Liver (tissue), 3 donors: ENCODE measurements at regions not wholly inside any gene's neighbourhood (a gene's known extent, or its start where the extent isn't known, plus 50 kb on each side); places are given as distances from the start of the nearest gene placed in this dataset.

Source experiments
- ATF3 ChIP-seq: IDR thresholded peaks from 2 replicates; pipeline ENCODE4 v1.6.1; 2016; ENCODE audit warnings: antibody characterized with exemption
- CTCF ChIP-seq: fragments of 150-350 bp; IDR thresholded peaks from 2 replicates; pipeline ENCODE4 v1.5.1; 2017; ENCODE audit warnings: improper control_type of control experiment, low read depth, low read length; ENCODE audit not compliant: missing input control
- GABPA ChIP-seq, 2 donors: IDR thresholded peaks in 1 of 2; conservative IDR thresholded peaks in 1 of 2; 2 replicates each; pipeline ENCODE4 v1.6.1; 2016; ENCODE audit warnings: antibody characterized with exemption in 2 of 2, mild to moderate bottlenecking in 1 of 2, moderate library complexity in 1 of 2
- MAX ChIP-seq: IDR thresholded peaks from 2 replicates; pipeline ENCODE4 v1.6.1; 2016; ENCODE audit warnings: antibody characterized with exemption
- RAD21 ChIP-seq, 2 donors: IDR thresholded peaks; 2 replicates each; pipeline ENCODE4 v1.6.1; 2016; ENCODE audit warnings: antibody characterized with exemption in 2 of 2, mild to moderate bottlenecking in 2 of 2
- REST ChIP-seq: IDR thresholded peaks from 2 replicates; pipeline ENCODE4 v1.6.1; 2016; ENCODE audit warnings: antibody characterized with exemption, mild to moderate bottlenecking
- ZBTB33 ChIP-seq: IDR thresholded peaks from 2 replicates; pipeline ENCODE4 v1.6.1; 2016; ENCODE audit warnings: antibody characterized with exemption
- donor health status: healthy.
- donor health status: healthy.

GRCh38 chr2:144924827-144925226 lies 404.9 kb upstream of the ZEB2 start:
- TF ChIP-seq CTCF (no peak), MAX (no peak), ATF3 (no peak), ZBTB33 (no peak), REST (no peak), GABPA (IDR thresholded peaks at IDR 0.05 in 1 of 2, conservative IDR thresholded peaks at IDR 0.05 in 1 of 2) (no peak), RAD21 (IDR thresholded peaks at IDR 0.05) (no peak)
